ENCODE measurements at regions not wholly inside any gene's neighbourhood (a gene's known extent, or its start where the extent isn't known, plus 50 kb on each side); places are given as distances from the start of the nearest gene placed in this dataset.

DNA sequence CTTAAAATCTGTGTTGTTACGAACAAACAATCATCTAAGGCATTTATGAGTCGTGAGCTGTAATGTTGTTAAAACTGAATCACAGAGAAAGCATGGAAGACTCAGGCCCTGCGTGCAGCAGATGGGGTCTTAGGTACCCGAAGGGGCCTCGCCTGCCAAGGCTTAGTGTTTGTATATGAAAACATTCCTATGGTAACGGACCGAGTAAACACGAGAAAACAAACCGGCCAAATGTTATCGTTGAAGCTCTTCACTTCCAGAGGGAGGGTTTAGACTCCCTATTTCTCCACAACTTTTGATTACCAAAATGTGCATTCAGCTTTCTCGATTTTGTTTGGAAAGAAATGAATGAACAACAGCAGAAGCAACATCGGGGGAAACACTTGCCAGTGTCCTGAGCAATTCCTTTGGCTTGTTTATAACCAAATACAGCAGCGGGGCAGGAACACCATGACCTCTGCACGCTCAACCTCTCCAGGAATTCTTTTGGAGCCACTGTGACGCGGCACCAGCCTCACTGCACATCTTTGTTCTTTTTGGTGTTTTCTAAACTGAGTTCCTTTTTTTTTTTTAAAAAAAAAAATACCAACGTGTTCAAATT is 121.6 kb upstream of the KLF6 start:
- DNase-seq, result no peak

DNA sequence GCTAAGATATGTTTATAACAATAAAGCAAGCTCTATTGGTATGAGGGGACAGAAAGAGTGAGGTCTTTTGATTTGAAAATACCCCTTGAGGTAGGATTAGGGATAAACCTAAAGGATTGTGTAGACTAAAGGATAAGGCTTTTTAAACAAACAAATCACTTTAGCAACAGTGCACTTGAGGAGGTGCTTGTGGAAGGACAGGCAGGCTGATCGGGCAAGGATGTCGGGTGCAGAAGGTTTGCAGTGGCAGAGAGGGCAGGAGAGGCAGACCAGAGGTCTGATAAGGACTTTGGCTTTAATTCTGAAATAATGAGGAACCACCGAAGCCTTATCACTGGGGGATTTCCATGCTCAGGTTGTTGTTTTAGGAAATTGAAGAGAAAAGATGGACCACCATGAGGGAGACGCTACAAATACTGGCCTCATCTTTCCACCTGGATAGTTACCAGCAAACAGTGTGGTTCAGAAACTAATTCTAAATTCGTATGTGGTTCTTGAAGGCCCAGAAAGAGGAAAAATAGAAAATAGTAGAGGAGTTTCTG is 119.5 kb upstream of the KLF6 start:
- DNase-seq, result no peak

DNA sequence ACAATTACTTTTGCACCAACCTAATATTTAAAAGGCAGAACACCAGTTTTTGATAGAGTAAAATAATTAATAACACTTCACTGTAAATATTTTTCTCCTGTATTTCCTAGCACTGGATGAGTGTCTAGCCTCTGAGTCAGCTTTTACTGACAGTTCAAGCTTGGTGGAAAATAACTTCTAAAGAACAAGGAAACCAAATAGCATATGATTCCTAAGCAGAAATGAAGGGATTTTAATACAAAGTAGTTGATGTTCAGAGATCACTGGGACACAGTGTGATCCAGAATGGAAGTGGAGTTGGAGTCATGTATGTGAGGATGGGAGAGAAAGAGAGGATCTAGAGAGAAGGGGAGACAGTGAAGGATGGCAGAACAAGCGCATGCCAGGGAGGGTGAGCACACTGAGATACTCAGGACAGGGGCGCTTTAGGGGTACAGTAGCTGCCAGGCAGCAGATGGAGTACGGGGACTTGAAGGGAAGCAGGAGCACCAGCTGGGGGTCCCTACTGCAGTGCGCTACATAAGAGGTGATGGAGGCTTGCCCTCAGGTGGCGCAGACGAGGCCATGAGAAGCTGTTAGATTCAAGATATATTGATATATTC is 117.9 kb upstream of the KLF6 start:
- no peak for DNase-seq

DNA sequence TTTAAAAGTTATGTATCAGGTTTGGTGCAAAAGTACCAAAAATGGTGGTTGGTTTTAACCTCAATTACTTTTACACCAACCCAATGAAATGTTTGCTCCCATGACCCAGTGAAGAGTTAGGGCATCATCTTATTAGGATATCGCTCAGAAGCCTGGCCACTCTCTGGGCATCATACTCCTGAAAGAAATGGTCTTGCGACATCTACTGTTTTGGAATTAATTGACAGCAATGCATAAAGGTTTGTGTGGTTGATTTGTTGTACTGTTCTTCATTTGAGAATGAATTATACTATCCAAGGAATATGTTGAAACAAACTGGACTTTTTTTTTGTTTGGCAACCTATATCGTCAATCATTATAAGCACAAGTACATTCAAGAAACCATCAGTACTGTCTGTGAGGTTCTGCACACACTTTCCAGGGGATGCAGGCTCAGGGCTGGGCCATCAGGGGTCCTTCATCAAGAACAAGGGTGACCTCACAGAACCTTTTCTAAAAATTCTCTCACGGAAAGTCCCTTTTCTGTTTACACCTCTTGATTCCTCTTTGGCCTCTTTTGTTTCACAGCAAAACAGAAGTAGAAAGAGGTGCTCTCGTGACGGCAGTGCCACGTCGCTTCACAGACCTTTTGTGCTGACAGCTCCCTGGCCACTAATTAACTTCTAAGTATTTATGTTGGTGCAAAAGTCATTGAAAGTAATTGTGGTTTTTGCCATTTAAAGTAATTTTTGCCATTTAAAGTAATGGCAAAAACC is 117.2 kb upstream of the KLF6 start:
- no peak for DNase-seq

DNA sequence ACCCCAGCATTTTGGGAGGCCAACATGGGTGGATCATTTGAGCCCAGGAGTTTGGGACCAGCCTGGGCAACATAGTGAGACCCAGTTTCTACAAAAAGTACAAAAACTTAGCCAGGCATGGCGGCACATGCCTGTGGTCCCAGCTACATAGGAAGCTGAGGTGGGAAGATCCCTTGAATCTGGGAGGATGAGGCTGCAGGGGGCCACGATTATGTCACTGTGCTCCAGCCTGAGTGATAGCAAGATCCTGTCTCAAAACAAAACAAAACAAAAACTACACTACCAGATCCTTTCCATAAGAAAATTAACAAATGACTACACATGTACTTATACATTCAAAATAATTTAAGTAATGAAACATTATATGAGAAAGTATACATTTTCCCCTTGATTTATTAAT is 116.4 kb upstream of the KLF6 start:
- DNase-seq, result no peak

DNA sequence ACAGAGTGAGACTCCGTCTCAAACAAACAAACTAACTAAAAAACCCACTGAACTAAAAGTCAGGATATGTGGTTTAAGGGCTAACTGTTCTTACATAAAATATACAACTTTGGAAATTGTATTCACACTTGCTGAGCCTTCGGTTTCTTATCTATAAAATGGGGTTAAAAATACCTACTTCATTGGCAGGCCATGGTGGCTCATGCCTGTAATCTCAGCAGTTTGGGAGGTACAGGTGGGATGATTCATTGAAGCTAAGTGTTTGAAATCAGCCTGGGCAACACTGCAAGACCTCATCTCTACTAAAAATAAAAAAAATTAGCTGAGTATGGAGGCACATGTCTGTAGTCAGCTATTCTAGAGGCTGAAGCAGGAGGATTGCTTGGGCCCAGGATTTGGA is 115.4 kb upstream of the KLF6 start:
- DNase-seq, result no peak

DNA sequence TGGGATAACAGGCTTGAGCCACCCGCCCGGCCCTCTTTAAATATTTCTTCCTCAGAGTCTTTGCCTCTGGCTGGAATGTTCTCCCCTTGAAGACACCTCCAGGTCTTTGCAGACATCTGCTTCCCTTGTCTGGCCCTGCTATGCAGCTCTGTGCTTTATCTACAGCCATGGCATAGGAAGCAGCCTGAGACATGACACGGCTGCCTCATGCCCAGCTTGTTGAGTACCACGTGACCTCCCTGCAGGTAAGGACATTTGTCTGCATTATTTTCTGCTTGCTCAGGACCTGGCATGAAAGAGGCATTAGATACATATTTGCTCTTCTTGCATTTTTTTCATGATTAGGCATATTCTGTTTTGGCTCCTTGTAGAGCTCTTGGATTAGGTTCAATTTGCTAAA is 113.8 kb upstream of the KLF6 start:
- DNase-seq, result no peak

DNA sequence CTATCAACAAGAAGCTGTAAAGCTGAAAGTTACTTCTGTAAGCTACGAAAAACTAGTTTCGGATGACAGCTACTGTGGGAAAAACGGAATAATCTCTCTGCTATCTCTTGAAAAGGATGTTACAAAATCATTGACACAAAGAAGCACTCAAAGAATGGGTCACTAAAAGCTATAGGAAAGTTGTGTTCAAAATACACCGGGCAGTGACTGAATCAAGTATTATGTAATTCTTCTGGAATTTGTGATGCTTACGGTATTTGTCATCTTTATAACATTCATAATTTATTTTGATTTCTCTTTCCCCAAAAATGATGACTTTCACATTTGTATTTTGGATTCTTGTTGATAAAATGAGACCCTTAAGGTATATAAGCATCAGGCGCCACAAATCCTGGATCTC is 112.1 kb upstream of the KLF6 start:
- DNase-seq, result no peak

DNA sequence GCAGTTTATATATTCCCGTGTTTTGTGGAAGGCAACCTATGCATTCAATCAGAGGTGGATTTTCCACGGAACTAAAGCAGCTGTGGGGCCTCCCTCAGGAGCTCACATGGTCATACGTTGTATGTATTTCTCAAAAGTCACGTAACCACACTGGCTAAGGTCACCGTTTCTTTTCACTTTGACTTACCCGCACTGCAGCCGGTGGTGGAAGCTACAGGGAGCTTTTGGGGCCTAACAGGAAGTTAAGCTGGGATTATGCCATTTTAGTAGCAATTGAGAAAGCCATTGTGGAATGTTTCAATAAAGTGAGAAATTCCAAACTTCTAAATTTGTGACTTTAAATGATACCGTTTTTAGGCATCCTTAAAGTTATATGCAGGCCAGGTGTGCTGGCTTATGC is 111.2 kb upstream of the KLF6 start:
- no peak for DNase-seq

DNA sequence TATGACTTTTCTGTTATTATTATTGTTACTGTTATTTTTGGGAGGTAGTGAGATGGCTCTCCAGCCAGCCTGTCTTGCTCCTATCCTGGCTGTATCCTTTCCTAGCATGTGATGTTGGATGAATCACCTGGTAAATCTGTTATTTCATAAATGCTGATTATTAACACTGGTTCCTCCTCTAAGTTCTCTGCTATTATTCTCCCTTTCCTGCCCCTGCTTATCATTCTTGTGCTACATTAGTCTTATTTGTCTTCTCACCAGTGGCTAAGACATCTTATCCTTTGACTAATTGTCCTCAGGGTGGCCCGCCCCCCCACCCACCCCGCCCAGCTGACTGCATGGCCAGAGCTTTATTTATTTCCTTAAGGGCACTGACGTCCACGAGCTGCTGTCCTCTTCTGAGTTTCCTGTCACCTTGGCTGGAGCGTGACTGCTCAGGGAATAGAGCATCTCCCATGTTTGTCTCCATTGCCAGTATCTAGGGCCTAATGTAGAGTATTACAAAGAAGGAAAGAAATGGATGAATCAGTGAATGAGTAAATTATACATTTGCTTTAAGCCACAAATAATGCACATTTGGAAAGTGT is 110.1 kb upstream of the KLF6 start:
- DNase-seq, result no peak

DNA sequence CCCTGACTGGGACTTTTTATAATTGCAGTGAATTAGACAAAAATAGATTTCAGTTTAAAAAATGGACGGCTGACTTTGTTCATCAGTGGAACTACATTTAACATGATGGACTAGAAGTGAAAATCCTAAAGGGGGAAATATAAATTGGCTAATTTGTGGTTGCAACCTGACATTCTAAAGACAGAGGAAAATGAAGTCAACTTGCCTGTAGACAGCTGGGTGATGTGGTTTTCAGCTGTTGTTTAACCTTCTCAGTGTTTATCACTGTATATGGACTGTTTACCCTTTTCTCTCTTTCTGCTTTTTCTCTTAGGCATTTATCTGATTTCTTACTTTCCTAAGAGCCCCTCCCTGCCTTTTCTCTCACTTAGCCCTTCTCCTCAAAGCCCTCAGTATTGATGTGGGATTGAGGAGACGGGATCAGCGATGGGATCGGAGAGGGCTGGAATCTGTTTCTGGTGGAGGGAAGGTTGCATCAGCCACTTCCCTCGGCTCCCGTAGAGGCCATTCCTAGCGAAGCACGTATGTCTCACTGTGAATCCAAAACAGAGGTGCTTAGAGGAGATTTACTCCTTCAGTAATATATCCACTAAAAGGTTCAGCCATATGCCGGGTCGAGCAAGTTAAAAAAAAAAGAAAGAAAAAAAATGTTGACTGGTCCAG is 109.0 kb upstream of the KLF6 start:
- DNase-seq, result no peak

DNA sequence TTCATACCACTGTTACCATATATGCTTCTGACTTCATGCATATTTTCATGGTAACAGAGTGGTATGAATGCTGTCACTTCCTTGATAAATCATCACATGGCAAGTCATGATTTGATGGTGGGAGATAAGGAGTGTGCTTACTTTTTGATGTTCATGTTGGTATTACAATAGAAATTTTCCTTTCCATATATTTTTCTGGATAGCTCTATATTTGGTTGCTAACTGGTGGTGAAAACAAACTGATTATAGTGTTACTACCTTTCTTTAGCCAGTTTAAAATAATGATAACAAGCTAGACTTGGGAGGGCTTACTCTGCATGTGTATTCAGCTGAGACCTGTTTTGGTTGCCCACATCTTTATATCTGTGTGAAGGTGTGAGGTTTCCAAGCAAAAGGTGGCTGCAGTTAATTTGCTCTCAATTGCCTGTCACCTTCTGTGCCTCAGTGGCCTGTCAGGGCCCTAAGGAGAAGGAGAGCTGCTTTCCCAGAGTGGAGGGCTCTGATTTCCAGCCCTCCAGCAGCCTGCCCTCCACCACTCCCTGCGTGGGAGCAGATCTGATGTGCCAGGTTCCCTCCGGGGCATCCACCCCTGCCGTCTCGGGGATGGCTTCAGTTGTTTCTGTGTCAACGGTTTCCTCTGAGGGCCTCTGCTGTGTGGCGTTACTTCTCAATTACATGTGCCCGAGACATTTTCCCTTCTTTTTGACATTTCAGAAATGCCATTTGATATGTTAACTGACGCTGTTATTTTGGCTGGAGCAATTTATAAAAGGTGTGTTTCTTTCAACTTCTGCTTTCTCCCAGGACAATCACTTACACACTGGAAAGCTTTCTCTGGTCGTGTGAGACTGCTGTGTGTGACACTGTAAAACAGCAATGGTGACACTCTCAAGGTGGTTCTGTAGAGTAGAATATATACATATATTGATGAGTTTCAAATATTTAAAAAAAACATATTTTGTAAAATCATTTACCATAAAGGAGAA is 107.7 kb upstream of the KLF6 start:
- DNase-seq, result no peak

DNA sequence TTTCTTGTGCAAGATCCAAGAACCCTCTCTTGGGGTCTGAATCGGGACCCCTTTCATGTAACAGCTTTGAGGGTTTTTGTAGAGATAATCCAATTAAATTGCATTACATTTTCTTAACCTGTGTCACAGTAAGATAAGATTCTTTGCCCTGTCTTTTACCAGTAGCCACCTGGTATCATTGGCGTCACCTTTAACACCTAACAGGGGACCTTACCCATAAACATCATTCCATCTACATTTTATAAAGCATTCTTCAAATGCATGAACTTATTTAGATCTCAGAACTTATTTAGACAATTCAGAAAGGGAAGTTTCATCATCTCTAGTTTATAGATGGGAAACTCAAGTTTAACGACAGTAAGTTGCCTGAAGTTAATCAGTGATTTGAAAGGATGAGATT is 106.4 kb upstream of the KLF6 start:
- DNase-seq, result no peak

DNA sequence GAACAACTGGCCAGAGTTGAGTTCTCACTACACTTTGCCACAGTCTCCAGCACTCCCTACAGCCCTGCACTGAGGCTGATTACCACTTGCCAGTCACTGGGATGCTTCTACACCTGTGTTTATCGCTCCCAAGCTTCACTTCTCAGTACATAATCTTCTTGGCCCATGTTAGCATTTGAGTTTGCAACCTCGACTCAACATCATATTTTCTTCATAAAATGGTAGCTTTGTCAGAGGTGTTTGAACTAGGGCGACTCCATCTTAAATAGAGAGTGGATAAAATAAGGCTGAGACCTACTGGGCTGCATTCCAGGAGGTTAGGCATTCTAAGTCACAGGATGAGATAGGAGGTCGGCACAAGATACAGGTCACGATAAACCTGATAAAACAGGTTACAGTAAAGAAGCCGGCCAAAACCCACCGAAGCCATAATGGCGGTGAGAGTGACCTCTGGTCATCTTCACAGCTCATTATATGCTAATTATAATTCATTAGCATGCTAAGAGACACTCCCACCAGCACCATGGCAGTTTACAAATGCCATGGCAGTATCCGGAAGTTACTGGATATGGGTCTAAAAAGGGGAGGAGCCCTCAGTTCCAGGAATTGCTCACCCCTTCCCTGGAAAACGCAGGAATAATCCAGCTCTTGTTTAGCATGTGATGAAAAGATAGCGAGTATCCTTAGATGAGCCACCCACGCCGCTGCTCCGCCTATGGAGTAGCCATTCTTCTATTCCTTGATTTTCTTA is 105.8 kb upstream of the KLF6 start:
- DNase-seq, result no peak

DNA sequence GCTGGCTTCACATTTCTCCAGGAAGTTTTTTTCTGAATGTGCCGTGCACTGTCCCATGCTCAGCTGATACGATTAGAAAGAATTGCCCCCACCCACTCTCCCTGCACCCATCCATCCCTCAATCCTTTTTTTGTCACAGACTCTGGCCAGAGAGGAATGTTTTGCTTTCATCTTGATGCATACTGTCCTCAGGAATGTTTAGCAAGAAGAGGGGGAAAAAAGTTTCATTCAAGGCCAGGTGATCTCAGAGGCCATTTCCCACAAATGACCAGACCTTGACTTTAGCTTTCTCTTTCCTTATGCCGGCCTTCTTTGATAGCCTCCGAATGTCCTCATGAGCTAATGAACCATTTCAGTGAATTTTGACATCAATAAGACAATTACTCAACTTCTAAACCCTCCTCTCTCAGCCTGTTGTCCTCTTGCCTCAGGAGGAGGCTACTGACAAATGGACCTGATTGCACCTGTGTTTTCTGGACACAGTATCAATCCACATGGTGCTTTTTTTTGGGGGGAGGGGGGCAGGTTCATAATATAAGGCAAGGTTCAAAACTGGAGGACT is 105.0 kb upstream of the KLF6 start:
- no peak for DNase-seq

DNA sequence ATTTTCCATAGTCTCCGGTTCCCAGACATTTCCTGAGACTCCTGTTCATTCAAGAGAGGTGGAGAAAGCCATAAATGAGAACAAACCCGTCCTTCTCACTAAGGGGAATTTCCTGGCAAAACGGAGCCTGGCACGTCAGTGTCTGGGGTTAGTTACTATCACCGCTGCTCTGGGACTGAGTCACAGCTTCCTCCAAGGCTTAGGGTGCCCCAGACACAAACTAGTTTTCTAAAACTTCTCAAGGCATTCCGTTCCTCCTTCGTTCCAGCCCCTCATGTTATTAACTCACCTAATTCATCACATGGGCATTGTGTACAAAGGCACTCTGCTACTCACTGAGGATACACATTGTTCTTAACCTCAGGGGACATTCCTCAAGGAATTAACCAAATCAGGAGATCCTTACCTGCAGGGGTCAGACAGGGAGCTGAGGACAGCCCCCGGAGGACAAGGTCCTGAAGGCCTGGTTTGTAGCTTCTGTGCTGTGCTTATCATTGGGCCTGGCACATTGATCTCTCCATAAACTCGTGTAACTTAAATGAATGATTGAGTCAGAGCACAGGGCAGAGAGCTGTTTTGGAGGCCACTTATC is 103.0 kb upstream of the KLF6 start:
- no peak for DNase-seq

DNA sequence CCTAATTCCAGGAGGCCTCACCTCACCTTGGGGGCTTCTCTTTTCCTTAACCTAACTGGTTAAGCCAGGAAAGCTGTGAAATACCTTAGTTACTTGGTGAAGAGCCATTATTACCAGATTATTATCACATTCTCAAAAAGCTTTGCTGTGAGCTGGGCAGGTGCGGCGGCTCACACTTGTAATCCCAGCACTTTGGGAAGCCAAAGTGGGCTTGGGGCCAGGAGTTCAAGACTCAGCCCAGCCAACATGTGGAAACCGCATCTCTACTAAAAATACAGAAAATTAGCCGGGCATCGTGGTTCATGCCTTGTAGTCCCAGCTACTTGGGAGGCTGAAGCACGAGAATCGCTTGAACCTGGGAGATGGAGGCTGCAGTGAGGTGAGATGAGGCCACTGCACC is 102.4 kb upstream of the KLF6 start:
- no peak for DNase-seq

DNA sequence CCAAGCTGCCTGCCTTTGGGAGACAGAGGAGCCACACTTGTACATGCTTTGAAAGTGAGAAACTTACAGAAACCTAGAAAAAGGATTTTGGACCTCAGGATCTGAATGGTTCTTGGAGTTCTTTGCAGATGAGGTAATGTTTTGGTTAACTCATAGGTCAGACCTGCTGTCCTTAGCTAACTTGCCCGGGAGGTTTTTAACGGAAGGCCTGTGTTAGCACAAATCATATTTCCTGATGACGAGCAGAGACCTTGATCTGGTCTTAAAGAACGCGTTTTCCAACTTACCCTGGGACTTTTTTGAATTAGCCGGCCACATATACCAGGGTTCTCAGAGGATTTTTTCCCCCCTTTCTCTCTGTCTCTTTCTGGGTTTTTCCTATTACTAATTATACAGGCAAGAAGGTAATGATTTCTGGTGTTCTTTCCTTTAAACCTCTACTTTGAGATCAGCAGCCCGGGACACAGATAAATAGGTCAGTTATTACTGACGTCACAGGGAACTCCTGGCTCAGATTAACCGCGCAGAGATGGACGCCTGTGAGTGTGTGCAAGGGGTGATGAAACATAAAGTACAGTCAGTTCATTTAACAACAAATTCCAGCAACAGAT is 101.7 kb upstream of the KLF6 start:
- DNase-seq, result no peak

DNA sequence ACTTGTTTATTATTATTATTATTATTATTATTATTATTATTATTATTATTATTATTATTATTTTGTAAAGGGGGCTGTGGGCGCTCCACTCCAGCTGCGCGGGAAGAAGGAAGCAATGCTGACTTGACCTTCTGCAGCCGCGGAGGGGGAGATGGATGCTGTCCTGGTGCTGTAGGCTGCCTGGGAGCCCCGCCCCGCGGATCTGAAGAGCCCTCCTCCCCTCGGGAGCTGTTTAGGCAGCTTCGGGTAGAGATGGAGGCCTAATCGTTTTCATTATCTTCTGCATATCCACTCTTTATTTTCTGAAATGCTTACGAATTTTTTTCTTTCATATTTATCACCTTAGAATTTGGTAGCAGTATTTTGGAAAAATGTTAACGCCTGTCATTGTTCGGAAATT is 101.2 kb upstream of the KLF6 start:
- no peak for DNase-seq

DNA sequence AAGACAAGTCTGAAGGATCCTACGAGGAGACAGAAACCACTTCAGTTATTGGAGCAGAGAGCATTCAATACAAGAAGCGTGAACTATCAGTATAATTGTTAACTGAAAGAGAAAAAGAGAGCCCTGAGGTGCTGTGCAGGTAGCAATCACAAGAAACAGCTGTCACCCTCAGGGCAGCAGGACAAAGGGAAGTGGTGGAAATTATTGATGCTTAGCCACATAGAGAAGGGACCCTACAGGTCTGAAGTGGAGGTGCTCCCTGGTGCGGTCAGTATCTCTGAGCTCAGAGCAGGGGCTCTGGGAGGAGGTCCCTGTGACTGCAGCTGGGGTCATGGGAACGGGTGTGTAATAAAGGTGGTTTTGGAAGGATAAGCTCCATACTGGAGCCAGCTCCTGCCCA is 97.8 kb upstream of the KLF6 start:
- DNase-seq, result no peak

All from NCI-H1930 (cell line).